NOMO-1 (cell line): ENCODE measurements at regions not wholly inside any gene's neighbourhood (a gene's known extent, or its start where the extent isn't known, plus 50 kb on each side); places are given as distances from the start of the nearest gene placed in this dataset.

Source experiments
- DNase-seq, 2 experiments: peaks; one replicate each; lab custom pipeline; 2025; ENCODE audit not compliant: unreplicated experiment in 2 of 2; lab: John Stamatoyannopoulos, UW

DNA sequence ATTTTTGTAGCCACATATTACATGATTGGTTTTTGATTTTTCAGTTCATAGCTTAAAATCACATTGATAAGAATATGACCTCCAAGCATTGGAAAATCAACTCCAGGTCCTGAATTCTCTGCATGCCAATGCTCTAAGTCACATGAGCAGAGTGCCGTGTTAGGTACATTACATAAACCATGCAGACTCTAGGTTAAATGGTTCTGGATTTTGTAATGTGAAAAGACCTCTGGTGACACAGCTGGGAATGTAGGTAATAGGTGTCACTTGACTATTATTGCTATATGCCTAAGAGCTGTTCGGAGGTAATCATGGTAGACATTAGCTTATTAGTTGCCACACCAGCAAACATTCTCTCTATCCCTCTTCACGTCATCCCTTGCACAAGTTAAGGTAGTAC is 231.1 kb upstream of the SALL1 start:
- DNase-seq = no peak

DNA sequence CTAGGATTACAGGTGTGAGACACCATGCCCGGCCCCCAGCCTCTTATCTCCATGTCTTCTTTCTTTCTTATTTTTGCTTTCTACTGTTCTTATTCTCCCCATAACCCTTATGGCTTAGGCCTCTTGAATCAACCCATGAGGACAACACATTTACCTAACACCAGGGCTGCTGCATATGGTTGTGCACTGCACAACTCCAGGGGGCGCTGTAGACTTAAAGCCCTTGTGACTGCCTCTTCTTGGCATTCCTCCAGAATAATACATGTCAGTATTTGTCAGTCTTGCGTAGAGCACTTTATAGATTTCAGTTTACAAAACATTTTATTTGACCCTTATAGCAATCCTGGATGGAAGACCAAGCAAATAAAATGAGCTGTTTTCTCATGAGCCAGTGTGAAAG is 225.0 kb upstream of the SALL1 start:
- DNase-seq = no peak

DNA sequence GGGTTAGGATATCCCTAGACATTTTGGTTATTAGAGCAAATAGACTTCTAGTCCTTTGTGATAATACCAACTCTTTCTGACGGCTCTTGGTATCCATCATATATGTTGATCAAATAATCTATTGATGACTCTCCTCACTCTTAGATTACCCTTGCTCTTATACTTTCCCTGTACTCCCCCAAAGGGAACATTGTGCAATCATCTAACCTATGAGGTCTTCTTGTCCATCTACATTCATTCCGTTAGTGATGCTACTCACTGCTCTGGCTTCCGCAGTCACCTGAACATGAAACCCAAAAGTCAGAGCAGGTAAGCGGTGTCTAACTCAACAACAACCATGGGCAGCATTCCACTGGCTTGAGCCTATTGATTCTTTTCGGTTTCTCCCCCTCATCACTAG is 223.7 kb upstream of the SALL1 start:
- DNase-seq = no peak

DNA sequence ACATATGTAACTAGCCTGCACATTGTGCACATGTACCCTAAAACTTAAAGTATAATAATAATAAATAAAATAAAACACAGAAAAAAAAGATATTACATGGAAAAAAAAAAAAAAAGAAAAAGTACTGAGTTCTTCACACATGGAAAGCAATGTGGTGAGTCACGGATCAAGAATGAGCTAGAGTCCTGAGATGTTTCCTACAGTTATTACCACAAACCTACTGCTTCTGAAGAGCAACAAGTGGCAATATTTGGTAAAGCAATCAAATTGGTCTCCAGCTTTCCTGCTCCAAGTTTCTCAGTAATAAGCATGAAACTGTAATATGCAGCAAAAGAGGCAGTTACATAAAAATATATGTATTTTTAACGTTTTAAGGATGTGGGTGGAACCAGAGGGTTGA is 223.3 kb upstream of the SALL1 start:
- DNase-seq = no peak

DNA sequence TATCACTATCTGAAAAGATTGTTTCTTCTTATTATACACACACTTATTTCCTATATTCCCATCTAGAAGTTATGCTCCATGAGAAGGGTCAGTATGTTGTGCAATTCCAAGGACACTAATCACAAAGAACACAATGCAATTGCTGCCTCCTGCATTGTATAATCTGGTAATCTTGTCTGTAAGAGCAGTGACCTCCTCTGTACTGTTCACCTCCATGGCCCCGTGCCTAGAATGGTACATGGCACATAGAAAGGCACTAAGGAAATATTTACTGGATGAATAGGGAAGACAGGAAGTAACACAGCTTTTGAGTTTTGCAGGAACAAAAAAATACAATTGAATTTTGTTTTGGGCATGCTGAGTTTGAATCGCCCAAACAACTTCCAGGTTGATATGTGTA is 214.6 kb upstream of the SALL1 start:
- no peak for DNase-seq

DNA sequence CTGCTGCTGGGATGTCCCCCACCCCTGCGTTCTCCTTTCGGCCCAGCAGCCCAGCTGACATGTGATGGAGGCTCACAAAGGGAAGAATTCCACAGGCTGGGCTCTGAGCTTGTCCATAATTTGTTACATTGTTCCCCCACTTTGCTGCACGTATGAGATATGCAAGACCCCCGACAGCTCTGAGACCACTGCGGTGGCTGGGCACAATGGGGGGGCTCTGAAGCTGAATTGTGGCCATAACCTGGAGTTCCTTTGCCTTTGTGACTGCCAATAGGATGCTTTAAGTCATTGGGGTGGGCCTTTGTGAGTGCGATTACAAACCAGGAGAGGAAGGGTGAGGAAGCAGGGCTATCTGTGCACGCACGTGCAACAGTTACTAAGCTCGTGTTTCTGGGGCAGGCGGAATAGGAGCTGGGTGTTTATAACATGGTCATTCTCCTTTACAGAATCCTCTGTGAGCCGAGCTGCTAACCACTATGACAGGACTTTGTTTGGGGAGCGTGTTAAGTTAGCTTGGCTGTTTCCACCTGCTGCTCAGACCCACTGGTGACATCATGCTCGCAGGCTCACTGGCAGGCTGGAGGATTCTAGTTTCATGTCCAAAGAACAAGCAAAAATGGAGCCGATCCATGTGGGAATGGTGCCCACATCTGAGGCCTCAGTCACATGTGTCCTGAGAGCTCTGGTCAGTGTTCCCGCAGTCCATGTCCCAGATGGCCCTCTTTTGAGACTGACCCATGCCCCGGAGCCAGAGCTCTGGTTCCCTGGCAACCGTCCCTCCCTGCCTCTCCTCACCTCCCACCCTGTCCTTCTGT is 208.3 kb upstream of the SALL1 start:
- no peak for DNase-seq

DNA sequence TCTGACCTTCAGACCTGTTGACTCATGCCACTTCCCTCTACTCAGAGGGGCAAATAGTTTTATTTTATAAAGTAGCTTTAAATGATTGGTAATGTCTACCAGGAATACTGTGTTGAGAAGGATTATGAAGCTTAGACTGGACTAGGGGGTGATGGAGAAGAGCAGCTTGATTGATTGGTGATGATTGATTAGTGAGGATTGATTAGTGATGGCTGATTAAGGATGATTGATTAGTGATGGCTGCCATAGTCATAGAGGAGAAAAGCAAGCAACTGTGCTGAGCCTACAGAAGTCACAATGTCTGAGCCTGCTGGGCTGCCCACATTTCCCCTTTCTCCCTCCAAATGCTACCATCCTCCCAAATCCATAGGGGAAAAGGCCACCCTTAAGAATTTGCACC is 206.8 kb upstream of the SALL1 start:
- no peak for DNase-seq

DNA sequence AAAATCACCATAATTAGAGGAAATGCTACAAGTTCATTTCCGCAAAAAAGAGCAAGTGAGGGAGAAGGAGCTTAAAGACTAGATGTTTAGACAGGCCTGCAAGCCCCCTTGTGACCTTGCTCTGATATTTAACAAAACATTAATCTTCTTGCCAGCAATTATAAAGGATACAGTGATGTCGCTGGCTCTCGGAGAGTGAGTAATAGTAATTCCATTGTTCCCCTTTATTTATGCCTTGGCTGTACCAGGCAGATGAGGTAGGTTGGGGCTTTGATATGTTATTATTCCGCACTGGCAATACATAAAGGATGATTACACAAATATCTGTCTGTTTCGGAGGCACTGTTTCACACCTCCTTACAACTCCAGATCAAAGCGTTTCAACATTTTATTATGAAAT is 204.8 kb upstream of the SALL1 start:
- DNase-seq = no peak

DNA sequence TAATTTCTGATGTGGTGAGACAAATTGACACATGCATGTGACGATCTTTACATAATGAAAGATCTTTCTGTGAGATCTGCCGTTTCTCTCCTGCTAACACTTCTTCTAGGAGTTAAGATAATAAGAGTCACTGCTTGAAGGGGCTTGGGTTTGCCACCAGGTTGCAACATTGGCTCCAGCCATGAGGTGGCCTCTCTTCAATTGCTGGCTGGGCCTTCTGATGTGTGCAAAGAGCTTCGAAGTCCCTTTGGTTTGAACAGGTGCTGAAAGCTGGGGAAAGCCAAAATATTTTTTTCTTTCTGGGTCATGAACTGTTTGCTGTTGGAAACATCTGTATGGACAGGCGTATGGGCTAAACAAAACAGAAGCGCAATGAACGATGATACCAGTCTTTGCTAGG is 204.1 kb upstream of the SALL1 start:
- DNase-seq = no peak

DNA sequence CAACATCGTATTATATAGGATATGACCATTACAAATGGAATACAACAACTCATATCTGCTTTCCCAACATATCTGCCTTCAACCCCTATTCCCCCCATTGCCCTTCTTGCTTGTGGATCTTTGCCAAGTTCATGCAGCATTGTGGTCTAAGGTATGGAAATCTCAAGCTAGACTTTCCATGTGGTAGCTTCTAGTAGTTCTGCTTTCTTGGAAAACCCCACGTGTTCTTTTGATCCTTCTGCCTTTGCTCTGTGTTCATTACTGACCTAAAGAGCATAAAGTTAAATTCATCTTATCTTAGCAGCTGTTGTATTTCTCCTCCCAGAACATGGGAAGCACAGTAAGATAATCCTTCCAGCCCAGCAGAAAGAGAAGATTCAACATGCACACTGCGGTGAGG is 202.0 kb upstream of the SALL1 start:
- DNase-seq = no peak

DNA sequence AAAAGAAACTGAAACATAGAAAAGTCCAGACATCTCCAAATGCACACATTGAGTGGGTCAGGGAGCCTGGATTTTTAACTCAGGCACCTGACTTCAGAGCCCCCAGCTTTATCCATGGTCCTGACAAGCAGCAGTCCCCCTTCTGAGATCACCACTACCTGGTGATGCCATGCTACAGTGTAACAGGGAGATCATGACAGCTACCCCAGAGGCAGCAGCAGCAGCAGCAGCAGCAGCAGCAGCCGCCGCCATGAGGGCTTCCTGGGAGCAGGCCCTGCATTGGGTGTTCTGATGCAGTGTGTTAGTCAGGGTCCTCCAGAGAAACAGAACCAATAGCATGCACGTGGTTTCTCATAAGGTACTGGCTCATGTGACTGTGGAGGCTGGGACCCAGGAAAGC is 198.6 kb upstream of the SALL1 start:
- DNase-seq = no peak

DNA sequence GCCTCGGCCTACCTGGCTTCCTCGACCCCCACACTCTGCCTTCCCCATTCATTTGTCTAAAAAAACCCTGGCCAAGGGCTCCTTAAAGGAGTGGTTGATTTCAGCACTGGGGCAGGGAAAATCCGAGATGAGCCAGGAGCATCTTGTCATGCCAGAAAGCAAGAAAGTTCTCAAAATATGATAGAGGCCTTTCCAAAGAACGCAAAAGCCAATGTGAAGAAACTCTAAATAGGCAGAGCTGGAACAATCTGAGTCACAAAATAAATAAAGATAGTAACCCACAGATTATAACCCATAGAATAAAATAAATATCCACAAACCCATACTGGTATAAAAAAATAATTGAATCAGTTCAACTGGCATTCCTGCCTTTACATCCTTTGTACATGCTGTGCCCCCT is 192.3 kb upstream of the SALL1 start:
- no peak for DNase-seq

DNA sequence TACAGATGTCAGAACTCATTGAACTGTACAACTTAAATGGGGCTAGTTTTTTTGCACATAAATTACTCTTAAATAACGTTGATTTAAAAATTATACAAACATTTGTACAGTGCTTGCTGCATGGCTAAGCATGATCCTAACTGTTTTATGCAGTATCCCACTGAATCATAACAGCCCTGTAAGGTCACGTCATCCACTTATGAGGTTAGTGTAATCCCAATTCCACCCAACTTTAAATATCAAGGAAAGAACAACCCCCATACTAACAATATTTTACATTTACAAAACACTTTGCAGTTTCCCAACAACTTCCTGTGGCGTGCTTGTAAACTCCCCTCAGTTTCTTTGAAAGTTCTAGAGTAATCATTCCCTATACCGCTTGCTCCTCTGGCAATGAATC is 190.1 kb upstream of the SALL1 start:
- DNase-seq = no peak

DNA sequence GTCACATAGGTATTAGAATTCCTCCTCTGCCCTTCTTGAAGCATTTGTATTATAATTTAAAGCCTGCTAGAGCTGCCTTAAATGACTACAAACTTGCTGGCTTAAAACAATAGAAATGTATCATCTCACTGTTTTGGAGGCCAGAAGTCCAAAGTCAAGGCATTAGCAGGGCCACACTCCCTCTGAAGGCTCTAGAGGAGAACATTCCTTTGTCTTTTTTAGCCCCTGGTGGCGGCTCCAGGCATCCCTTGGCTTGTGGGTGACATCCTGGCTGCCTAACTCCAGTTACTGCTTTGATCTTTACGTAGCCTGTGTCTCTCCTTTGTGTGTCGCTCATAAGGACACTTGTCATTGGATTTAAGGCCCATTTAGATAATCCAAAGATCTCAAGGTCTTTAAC is 186.6 kb upstream of the SALL1 start:
- no peak for DNase-seq

DNA sequence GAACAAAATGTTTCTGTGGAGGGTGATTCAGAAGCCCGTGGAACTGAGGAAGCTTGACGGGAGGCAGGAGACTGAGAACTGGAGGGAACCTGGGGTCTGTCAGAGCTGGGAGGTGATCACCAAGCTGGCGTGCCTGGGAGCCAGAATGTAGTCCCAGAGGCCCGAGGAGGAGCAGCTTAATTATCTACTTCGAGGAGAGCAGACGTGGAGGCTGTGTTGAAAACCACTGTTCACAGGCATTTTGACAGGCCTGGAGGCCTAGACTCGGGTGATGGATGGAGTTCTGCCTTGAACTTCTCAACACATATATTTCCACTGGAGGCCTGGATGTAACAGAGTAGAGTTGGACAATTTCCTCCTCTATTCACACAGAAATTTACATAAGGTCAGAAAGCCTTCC is 177.7 kb upstream of the SALL1 start:
- no peak for DNase-seq

DNA sequence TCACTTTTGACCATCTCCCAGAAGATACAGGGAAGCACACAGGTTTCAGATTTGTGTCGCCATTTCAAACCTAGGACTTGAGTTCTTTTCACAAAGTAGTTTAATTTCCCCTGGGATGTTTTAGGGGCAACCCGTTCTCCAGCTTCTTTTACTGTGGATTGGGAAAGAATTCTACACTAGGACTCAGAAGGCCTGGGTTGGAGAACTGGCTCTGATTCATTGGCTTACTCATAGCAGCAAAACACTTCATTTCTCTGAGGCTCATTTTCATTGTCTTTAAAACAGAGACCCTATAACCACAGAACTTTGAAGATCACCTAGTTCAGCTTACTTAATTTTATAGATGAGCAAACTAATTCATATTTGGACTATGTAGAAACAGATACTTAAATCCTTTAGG is 175.9 kb upstream of the SALL1 start:
- DNase-seq = no peak

DNA sequence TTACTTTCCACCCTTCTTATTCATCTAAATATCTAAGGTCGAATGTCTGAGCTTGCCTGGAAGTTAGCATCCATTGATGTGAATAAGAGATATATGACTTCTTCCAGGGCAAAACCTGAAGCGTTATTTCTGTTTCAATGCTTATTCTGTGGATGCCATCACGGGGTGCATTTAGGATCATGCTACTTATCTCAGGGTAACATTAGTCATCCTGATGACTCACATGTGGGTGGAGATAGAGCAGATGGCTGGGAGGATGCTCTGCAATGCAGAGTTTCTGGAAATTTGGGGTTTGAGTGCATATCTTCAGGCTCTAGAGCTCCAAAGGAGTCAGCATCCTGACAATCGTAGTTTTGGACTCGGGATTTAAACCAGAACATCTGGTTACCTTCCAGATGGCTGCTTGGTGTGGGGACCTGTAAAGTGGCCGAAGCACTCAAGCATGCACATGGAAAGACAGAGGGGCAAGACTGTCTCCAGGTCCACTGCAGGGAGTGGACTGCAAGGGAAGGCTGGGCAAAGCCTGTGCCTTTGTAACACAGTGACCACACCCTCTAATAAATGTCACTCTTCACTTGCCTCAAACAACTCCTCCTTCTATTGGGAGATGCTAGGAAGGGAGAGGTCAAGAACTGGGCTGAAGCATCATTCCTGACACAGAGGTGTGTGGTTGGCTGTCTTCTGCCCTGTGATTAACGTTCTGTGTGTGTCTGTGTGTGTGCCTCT is 175.2 kb upstream of the SALL1 start:
- DNase-seq = no peak

DNA sequence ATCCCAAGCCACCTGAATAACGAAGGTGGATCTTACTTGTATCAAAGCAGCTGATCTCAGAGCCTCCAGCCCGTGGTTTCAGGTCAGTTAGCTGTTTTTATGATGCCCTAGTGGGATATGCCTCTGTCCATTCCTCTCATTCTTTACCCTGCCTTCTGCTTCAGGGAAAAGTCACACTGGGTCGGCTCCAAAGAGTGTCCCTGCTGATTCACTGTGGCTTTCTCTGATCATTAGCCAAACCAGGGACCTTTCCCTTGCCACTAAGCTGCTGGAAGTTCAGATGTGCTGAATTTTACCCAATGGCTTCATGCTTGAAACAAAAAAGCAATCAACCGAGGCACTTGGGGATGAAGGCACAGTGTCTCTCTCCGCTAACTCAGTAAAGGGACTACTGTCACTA is 170.2 kb upstream of the SALL1 start:
- DNase-seq = no peak

DNA sequence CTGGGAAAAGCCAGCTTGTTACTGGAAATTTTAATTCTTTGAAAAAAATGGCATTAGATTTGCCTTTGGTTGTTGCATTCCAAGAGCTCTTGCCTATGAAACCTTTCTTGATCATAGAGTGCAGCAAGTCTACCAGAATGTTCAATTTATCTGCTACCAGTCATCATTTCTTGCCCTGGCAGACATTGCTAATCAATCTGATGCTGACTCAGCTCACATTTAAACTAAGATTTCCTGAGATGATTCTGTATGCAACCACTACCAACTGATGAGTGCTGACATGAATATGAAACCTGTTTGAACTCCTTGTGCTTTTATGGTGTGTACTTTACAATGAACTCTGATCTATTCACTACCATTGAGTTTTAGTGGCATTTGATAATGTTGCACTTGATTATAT is 166.5 kb upstream of the SALL1 start:
- DNase-seq = no peak

DNA sequence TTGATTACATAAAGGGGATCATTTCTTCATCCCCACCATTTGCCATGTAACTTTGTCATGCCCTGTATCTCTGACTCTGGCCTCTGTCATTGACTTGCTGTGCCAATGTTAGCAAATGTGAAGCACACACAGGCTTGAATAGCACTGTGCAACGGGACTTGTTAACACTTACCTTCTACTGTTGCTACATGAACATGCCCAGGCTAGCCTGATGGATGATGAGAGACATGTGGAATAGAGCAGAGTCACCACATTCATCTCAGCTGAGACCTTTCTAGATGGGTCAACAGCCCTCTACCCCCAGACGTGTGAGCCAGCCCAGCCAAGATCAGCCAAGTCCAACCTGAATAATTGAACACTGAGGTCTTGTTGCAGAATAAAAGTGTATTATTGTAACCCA is 162.1 kb upstream of the SALL1 start:
- no peak for DNase-seq

DNA sequence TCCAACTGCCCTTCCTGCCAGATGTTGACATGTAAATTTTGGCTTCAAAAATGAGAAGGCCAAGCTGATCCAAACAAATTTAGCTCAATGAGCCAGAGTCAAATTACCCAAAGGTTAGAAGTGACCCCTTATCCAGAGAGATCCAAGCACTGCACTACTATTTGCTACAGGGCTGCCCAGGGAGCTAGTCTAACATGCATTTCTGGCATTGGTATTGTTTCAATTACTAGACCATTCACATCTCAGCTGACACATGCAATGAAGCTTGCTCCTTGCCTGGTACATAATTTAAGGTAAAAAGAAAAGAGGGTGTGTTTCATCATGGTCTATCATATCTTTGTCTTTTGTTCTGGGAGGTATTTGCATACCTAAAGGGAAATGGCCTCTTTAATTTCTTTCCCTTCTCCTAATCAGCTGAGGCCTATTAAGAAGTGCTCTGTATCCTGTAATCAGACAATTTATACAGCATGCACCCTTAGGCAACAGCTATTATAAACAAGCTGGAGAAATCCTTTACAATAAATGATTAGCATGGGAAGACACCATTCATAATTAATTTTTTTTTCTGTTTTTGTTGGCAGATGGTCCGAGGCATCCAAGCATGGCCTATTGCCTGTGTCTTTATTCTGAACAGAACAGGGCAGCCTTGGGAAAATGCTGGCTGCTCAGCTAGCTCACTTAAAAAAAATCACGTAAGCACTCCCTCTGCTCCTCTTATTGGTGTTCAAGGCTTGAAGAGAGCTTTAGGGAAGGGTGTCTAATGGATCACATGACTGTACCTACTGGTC is 161.5 kb upstream of the SALL1 start:
- no peak for DNase-seq

DNA sequence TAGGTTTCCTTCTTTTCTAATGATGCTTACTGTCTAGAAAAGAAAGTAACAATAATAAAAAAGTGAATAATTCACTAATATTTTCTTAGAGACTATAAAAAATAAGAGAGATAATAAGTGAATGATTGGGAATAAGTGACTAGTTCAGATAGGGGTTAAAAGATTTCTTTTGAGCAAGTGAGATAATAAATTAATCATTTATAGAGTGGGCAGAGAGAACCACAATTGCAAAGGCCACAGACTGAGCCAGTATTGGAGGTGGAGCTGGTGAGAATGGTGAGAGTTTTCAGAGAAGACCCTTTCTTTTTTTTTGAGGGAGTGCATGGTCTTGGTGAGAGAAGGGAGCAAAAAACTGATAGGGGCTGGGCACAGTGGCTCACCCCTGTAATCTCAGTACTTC is 159.1 kb upstream of the SALL1 start:
- no peak for DNase-seq
